ENCODE measurements at regions not wholly inside any gene's neighbourhood (a gene's known extent, or its start where the extent isn't known, plus 50 kb on each side); places are given as distances from the start of the nearest gene placed in this dataset.

DNA sequence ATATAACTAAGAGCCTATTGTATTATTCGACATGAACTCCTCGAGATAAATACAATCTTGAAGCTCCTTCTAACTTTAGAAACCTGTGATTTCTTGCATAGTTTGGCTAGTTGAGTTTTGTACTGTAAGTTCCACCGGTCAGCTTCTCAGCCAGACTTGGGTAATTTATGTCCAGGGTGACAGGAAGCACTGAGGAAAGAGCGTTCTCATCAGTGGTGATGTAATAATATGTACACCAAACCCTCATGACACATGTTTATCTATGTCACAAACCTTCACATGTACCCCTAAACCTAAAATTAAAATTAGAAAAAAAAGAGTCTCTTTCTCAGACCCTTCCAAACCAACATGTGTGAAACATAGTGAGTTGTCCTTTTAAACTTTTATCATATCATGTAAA, 205.7 kb downstream of the KCNRG start:
- no peak for TF ChIP-seq POLR2AphosphoS5 (IDR thresholded peaks at IDR 0.05; ENCODE audit: insufficient read depth in 1 of 2, low read depth in 1 of 2)
- TF ChIP-seq, protein P1, sequence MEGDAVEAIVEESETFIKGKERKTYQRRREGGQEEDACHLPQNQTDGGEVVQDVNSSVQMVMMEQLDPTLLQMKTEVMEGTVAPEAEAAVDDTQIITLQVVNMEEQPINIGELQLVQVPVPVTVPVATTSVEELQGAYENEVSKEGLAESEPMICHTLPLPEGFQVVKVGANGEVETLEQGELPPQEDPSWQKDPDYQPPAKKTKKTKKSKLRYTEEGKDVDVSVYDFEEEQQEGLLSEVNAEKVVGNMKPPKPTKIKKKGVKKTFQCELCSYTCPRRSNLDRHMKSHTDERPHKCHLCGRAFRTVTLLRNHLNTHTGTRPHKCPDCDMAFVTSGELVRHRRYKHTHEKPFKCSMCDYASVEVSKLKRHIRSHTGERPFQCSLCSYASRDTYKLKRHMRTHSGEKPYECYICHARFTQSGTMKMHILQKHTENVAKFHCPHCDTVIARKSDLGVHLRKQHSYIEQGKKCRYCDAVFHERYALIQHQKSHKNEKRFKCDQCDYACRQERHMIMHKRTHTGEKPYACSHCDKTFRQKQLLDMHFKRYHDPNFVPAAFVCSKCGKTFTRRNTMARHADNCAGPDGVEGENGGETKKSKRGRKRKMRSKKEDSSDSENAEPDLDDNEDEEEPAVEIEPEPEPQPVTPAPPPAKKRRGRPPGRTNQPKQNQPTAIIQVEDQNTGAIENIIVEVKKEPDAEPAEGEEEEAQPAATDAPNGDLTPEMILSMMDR (IDR thresholded peaks at IDR 0.05), result no peak
- TF ChIP-seq POLR2A (IDR thresholded peaks at IDR 0.05), result no peak
- intact Hi-C loops (cut with DNase I), result no loop called here

DNA sequence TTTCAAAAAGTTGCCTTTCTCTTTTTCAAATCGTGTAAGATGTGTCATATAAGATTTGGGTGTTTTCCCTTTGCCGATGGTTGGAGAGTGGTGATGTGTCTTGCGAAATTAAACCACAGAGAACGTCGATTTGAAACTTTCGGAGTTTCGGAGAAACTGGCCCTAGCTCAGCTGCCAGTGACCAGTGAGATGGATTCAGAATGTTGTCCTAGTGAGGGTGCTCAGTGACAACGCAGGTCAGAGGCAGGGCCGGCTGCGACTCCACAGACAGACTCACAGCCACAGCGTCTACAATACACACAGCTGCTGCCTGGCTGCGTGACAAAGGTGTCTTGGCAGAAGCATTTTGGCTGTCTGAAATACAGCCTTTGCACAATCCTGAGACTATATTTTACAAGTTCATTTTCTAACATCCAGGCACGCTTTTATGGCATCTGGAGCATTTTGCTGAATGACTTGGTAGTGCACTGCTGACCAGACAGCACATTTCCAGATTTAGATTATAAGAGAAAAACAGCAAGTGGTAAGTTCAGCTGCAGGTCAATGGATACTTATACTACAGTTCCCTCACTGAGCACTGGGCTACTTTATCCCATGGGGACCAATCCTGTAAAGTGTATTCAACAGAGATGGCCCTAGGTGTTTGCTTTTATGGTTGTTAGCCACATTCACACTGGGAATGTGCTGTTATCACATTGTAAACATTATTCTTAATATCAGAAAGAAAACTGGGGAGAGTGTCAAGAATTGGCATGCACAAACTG, 207.5 kb downstream of the KCNRG start:
- Histone ChIP-seq H3K9me3 (no peaks in the 10 kb centered on the region), H3K27me3 (no peaks in the 10 kb centered on the region), H3K4me1 (peaks cover 12% of the 10 kb centered on the region), H3K27ac (no peak overlapping the region), H3K36me3 (no peaks in the 10 kb centered on the region), H3K4me3 (peak overlapping the region; percentile 18 to 25)
- intact Hi-C loops (cut with DNase I), result no loop called here
- peak; percentile 30 to 69 for TF ChIP-seq POLR2AphosphoS5 (IDR thresholded peaks at IDR 0.05; ENCODE audit: insufficient read depth in 1 of 2, low read depth in 1 of 2)
- TF ChIP-seq, protein P1 (IDR thresholded peaks at IDR 0.05), result no peak
- no peak for TF ChIP-seq POLR2A (IDR thresholded peaks at IDR 0.05)
- DNase-seq (ENCODE audit: extremely low spot score in 2 of 2), result no peak

More for the DNA sequence above, 205.7 kb downstream of the KCNRG start:
- no peaks in the 10 kb centered on the region for H3K36me3 ChIP-seq
- peaks cover 3% of the 10 kb centered on the region for H3K9me3 ChIP-seq
- H3K27ac ChIP-seq, result no peak overlapping the region
- H3K4me3 ChIP-seq, result no peak overlapping the region
- H3K27me3 ChIP-seq, result no peaks in the 10 kb centered on the region
- DNase-seq (ENCODE audit: extremely low spot score in 2 of 2), result no peak
- peaks cover 12% of the 10 kb centered on the region for H3K4me1 ChIP-seq

DNA sequence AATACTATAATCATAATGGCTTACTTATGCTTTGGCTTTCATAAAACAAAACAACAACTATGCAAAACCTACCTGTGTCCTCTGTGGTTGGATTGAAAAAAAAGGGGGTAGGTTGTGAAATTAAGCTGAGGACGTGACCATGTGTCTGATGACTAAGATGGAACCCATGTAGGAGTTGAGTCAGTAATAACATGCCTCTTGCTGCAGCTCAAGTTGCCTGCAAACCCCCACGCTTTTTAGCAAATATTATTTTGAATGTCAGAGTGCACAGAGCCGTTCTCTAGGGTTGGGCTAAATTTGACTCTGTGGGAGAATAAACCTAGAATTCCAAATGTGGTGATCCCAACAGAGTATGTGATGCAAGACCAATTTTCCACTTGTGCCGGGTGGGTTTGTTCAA, 209.3 kb downstream of the KCNRG start:
- no peak overlapping the region for H3K27ac ChIP-seq
- no peaks in the 10 kb centered on the region for H3K27me3 ChIP-seq
- DNase-seq (ENCODE audit: extremely low spot score in 2 of 2), result no peak
- TF ChIP-seq, protein P1 (IDR thresholded peaks at IDR 0.05), result no peak
- TF ChIP-seq POLR2A (IDR thresholded peaks at IDR 0.05), result no peak
- TF ChIP-seq POLR2AphosphoS5 (IDR thresholded peaks at IDR 0.05; ENCODE audit: insufficient read depth in 1 of 2, low read depth in 1 of 2), result no peak
- H3K36me3 ChIP-seq, result no peaks in the 10 kb centered on the region
- H3K4me1 ChIP-seq, result peaks cover 12% of the 10 kb centered on the region
- H3K4me3 ChIP-seq, result no peak overlapping the region
- H3K9me3 ChIP-seq, result no peaks in the 10 kb centered on the region
- intact Hi-C loops (cut with DNase I), result no loop called here

DNA sequence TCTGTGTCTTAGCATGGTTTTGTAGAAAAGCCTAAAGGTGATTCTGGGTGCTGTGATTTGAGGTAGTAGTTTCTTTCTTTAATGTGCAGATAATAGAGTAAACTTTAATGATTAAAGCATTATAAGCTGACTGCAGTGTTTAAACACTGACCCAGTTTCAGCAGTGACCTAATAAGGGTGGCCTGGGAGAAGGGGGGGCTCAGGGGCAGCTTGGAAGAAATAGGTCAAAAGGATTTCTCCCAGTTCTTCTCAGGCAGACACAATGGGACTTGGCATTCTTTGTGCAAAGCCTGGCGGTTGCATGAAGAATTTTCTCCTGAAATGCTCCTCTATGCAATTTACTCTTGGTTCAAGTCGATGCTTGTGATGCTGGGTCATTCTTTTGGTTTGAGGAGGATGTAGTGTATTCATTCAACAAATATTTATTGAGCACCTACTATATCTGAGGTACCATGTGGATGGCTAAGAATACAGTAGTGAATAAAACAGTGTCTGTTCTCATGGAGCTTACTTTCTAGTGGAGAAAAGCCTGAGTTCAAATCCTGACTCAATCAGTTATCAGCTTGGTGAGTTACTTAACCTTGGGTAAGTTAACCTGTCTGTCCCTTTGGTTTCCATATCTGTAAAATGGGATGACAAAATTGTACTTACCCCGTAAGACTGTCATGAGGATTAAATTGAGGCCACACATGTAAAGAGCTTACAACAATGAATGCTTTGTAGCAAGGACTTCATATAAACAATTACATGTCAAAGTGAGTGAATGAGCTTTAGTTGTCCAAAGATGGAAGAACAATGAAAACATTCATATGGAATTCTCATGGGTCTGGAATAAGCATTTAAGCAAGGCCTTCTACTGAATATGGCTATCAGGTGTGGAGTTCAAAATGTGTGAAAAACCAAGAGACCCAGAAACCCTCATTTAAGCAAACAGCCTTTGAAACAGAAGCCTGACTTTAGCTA, 210.2 kb downstream of the KCNRG start:
- TF ChIP-seq, protein P1 (IDR thresholded peaks at IDR 0.05), result no peak
- TF ChIP-seq POLR2A (IDR thresholded peaks at IDR 0.05) (no peak), POLR2AphosphoS5 (IDR thresholded peaks at IDR 0.05; ENCODE audit: insufficient read depth in 1 of 2, low read depth in 1 of 2) (no peak)
- DNase-seq (ENCODE audit: extremely low spot score in 2 of 2), result no peak
- intact Hi-C loops (cut with DNase I), result no loop called here
- H3K4me1 ChIP-seq, result peaks cover 12% of the 10 kb centered on the region
- no peaks in the 10 kb centered on the region for H3K36me3 ChIP-seq
- H3K27me3 ChIP-seq, result no peaks in the 10 kb centered on the region
- no peak overlapping the region for H3K4me3 ChIP-seq
- H3K27ac ChIP-seq, result no peak overlapping the region
- H3K9me3 ChIP-seq, result no peaks in the 10 kb centered on the region

Measured in vagina (tissue), 2 donors.